Spinal cord (tissue), 9 donors: ENCODE measurements at regions not wholly inside any gene's neighbourhood (a gene's known extent, or its start where the extent isn't known, plus 50 kb on each side); places are given as distances from the start of the nearest gene placed in this dataset.

Source experiments
- DNase-seq, 6 donors: peaks; one replicate each; pipeline versions ENCODE4 v3.0.0 to v3.0.0-alpha.2; 2013 to 2015; ENCODE audit warnings: low spot score in 6 of 6, low read depth in 4 of 6
- H3K27ac ChIP-seq: one replicate; pipeline ENCODE4 v1.5.1; 2013; ENCODE audit warnings: low read depth, low read length, control low read depth
- H3K27me3 ChIP-seq: one replicate; pipeline ENCODE4 v1.6.1; 2013; ENCODE audit warnings: low read length; ENCODE audit not compliant: control insufficient read depth, insufficient read depth
- H3K36me3 ChIP-seq: one replicate; pipeline ENCODE4 v1.6.1; 2013; ENCODE audit warnings: low read length; ENCODE audit not compliant: control insufficient read depth, insufficient read depth
- H3K4me1 ChIP-seq: one replicate; pipeline ENCODE4 v1.6.1; 2013; ENCODE audit warnings: low read length; ENCODE audit not compliant: control insufficient read depth, insufficient read depth
- H3K4me3 ChIP-seq: one replicate; pipeline ENCODE4 v1.5.1; 2013; ENCODE audit warnings: low read depth, low read length, control low read depth
- H3K9me3 ChIP-seq: one replicate; pipeline ENCODE4 v1.6.1; 2013; ENCODE audit warnings: low read length; ENCODE audit not compliant: control insufficient read depth, insufficient read depth
- WGBS: methylation state at CpG from one replicate; pipeline ENCODE4 v1.1.5; 2013; ENCODE audit warnings: missing lambda C conversion rate; ENCODE audit not compliant: insufficient coverage; 5-methylcytosine and 5-hydroxymethylcytosine counted together
- donor health status: healthy.

- WGBS = no CpG with 5 or more reads among the region's 2 CpGs
- peak in 1 of 6 donors; percentile 26 for DNase-seq
- H3K27ac ChIP-seq = no peak overlapping the region
These were observed 359.1 kb downstream of the KCNA4 start for GRCh38 chr11:29657709-29658108.

GRCh38 chr11:29656597-29656996 lies 360.2 kb downstream of the KCNA4 start:
- H3K36me3 ChIP-seq = no peaks in the 10 kb centered on the region
- H3K9me3 ChIP-seq = no peaks in the 10 kb centered on the region
- no peak for DNase-seq
- no peak overlapping the region for H3K4me3 ChIP-seq
- no peaks in the 10 kb centered on the region for H3K27me3 ChIP-seq
- no peaks in the 10 kb centered on the region for H3K4me1 ChIP-seq
- 75% methylated on average over 2 of the region's 3 CpGs for WGBS
- no peak overlapping the region for H3K27ac ChIP-seq

More at GRCh38 chr11:29657709-29658108, 359.1 kb downstream of the KCNA4 start:
- no peaks in the 10 kb centered on the region for H3K9me3 ChIP-seq
- no peak overlapping the region for H3K4me3 ChIP-seq
- H3K4me1 ChIP-seq = no peaks in the 10 kb centered on the region
- H3K27me3 ChIP-seq = no peaks in the 10 kb centered on the region
- no peaks in the 10 kb centered on the region for H3K36me3 ChIP-seq

GRCh38 chr11:29645373-29645772 lies 371.5 kb downstream of the KCNA4 start:
- H3K4me3 ChIP-seq = no peak overlapping the region
- DNase-seq = no peak
- H3K27ac ChIP-seq = no peak overlapping the region
- H3K9me3 ChIP-seq = no peaks in the 10 kb centered on the region
- no peaks in the 10 kb centered on the region for H3K27me3 ChIP-seq
- H3K4me1 ChIP-seq = no peaks in the 10 kb centered on the region
- no CpG with 5 or more reads among the region's 1 CpG for WGBS
- H3K36me3 ChIP-seq = no peaks in the 10 kb centered on the region

GRCh38 chr11:29641201-29641600 lies 375.6 kb downstream of the KCNA4 start:
- Histone ChIP-seq H3K27ac (no peak overlapping the region), H3K9me3 (no peaks in the 10 kb centered on the region), H3K4me3 (no peak overlapping the region), H3K36me3 (no peaks in the 10 kb centered on the region), H3K4me1 (no peaks in the 10 kb centered on the region), H3K27me3 (no peaks in the 10 kb centered on the region)
- DNase-seq = no peak

- WGBS = 43% methylated on average over 1 of the region's 3 CpGs
- no peaks in the 10 kb centered on the region for H3K4me1 ChIP-seq
- H3K9me3 ChIP-seq = no peaks in the 10 kb centered on the region
- no peak overlapping the region for H3K4me3 ChIP-seq
- H3K27me3 ChIP-seq = no peaks in the 10 kb centered on the region
- H3K27ac ChIP-seq = no peak overlapping the region
- H3K36me3 ChIP-seq = no peaks in the 10 kb centered on the region
- no peak for DNase-seq
These were observed 382.1 kb downstream of the KCNA4 start for GRCh38 chr11:29634744-29635143.

GRCh38 chr11:29634244-29634643 lies 382.6 kb downstream of the KCNA4 start:
- H3K27me3 ChIP-seq = no peaks in the 10 kb centered on the region
- no peak overlapping the region for H3K4me3 ChIP-seq
- H3K27ac ChIP-seq = no peak overlapping the region
- H3K4me1 ChIP-seq = no peaks in the 10 kb centered on the region
- no peaks in the 10 kb centered on the region for H3K9me3 ChIP-seq
- no peaks in the 10 kb centered on the region for H3K36me3 ChIP-seq
- DNase-seq = no peak

- WGBS = 75% methylated on average over 1 of the region's 3 CpGs
- Histone ChIP-seq H3K27ac (no peak overlapping the region), H3K36me3 (no peaks in the 10 kb centered on the region), H3K27me3 (no peaks in the 10 kb centered on the region), H3K4me3 (no peak overlapping the region), H3K9me3 (no peaks in the 10 kb centered on the region), H3K4me1 (no peaks in the 10 kb centered on the region)
- DNase-seq = no peak
These were observed 387.5 kb downstream of the KCNA4 start for GRCh38 chr11:29629286-29629685.

- no peaks in the 10 kb centered on the region for H3K27me3 ChIP-seq
- H3K9me3 ChIP-seq = no peaks in the 10 kb centered on the region
- H3K4me3 ChIP-seq = no peak overlapping the region
- peak in 1 of 6 donors; percentile 32 for DNase-seq
- WGBS = 91% methylated on average over 3 of the region's 3 CpGs
- no peak overlapping the region for H3K27ac ChIP-seq
- no peaks in the 10 kb centered on the region for H3K36me3 ChIP-seq
- H3K4me1 ChIP-seq = no peaks in the 10 kb centered on the region
These were observed 388.2 kb downstream of the KCNA4 start for GRCh38 chr11:29628609-29629008.

- Histone ChIP-seq H3K36me3 (no peaks in the 10 kb centered on the region), H3K4me1 (no peaks in the 10 kb centered on the region), H3K4me3 (no peak overlapping the region), H3K27ac (no peak overlapping the region), H3K9me3 (no peaks in the 10 kb centered on the region), H3K27me3 (no peaks in the 10 kb centered on the region)
- DNase-seq = no peak
- no CpG with 5 or more reads among the region's 1 CpG for WGBS
These were observed 389.3 kb downstream of the KCNA4 start for GRCh38 chr11:29627541-29627940.

GRCh38 chr11:29623144-29623722 lies 393.6 kb downstream of the KCNA4 start:
- no peak for DNase-seq
- no peaks in the 10 kb centered on the region for H3K9me3 ChIP-seq
- no CpG with 5 or more reads among the region's 5 CpGs for WGBS
- H3K27ac ChIP-seq = no peak overlapping the region
- no peaks in the 10 kb centered on the region for H3K36me3 ChIP-seq
- H3K4me3 ChIP-seq = no peak overlapping the region
- no peaks in the 10 kb centered on the region for H3K27me3 ChIP-seq
- H3K4me1 ChIP-seq = no peaks in the 10 kb centered on the region
